HAP-1 (cell line): ENCODE measurements at regions not wholly inside any gene's neighbourhood (a gene's known extent, or its start where the extent isn't known, plus 50 kb on each side); places are given as distances from the start of the nearest gene placed in this dataset.
"Not testable (repeated sequence)": the region's sequence is repeated elsewhere in the genome, so short reads cannot be mapped to it uniquely, and the experiment has no call there.

Experiments
- DNase-seq, 2 experiments: peaks; one replicate each; pipeline ENCODE4 v3.0.0-alpha.2; 2016 to 2020; ENCODE audit warnings: low spot score in 2 of 2
- H3K27me3 ChIP-seq: fragments of 250-450 bp; sonication (Bioruptor Pico); 2 replicates; pipeline ENCODE4 v1.5.1; 2020; ENCODE audit warnings: low read depth, mild to moderate bottlenecking, moderate library complexity
- H3K36me3 ChIP-seq: fragments of 250-450 bp; sonication (Bioruptor Pico); replicated peaks from 2 replicates; pipeline ENCODE4 v1.5.1; 2020; ENCODE audit warnings: mild to moderate bottlenecking
- H3K4me1 ChIP-seq: fragments of 250-450 bp; sonication (Bioruptor Pico); 2 replicates; pipeline ENCODE4 v1.5.1; 2020; ENCODE audit warnings: mild to moderate bottlenecking
- H3K4me3 ChIP-seq: fragments of 250-450 bp; sonication (Bioruptor Pico); 2 replicates; pipeline ENCODE4 v1.5.1; 2020; ENCODE audit warnings: mild to moderate bottlenecking, moderate library complexity
- H3K9me3 ChIP-seq: fragments of 250-450 bp; sonication (Bioruptor Pico); 2 replicates; pipeline ENCODE4 v1.5.1; 2020; ENCODE audit warnings: mild to moderate bottlenecking, moderate library complexity
- in situ Hi-C: fragments of 300-500 bp; cut with MboI; formaldehyde crosslinking; loops from 3 replicates; pipeline ENCODE4 v1.14.3; 2020; ENCODE audit warnings: low sequenced_read_pairs, inconsistent platforms, mixed read lengths

GRCh38 chr1:80533775-80534334 is 1266.9 kb upstream of the ADGRL2 start:
- Histone ChIP-seq H3K4me1 (peaks cover 19% of the 10 kb centered on the region), H3K4me3 (no peak overlapping the region), H3K36me3 (no peaks in the 10 kb centered on the region), H3K9me3 (no peaks in the 10 kb centered on the region), H3K27me3 (no peaks in the 10 kb centered on the region)
- in situ Hi-C loops, result no loop called here
- DNase-seq, result peak; percentile 25 to 52

- peaks cover 19% of the 10 kb centered on the region for H3K4me1 ChIP-seq
- no peaks in the 10 kb centered on the region for H3K36me3 ChIP-seq
- H3K27me3 ChIP-seq, result no peaks in the 10 kb centered on the region
- no peak overlapping the region for H3K4me3 ChIP-seq
- in situ Hi-C loops, result no loop called here
- H3K9me3 ChIP-seq, result no peaks in the 10 kb centered on the region
- no peak for DNase-seq
Measured at GRCh38 chr1:80533093-80533492, 1267.6 kb upstream of the ADGRL2 start.

DNA sequence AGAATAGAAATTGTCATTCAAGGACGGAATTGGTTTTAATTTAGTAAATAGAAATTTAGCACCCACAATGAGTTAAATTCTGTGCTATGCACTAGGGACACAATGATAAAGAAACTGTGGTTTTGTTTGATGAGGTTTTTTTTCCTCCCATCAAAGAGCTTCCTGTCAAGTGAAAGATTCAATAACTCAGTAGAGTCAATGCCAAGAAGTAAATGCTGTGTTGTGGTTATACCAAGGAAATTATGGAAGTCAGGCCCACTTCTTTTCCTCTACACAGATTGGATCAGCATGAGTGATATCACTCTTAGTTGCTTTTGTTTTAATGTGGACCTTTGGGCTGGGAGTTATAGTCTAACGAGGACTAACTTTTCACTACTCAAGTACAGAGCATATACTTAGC is 1269.6 kb upstream of the ADGRL2 start:
- H3K27me3 ChIP-seq, result no peaks in the 10 kb centered on the region
- no peak overlapping the region for H3K4me3 ChIP-seq
- peaks cover 19% of the 10 kb centered on the region for H3K4me1 ChIP-seq
- no peaks in the 10 kb centered on the region for H3K9me3 ChIP-seq
- in situ Hi-C loops, result no loop called here
- DNase-seq, result no peak
- no peaks in the 10 kb centered on the region for H3K36me3 ChIP-seq

DNA sequence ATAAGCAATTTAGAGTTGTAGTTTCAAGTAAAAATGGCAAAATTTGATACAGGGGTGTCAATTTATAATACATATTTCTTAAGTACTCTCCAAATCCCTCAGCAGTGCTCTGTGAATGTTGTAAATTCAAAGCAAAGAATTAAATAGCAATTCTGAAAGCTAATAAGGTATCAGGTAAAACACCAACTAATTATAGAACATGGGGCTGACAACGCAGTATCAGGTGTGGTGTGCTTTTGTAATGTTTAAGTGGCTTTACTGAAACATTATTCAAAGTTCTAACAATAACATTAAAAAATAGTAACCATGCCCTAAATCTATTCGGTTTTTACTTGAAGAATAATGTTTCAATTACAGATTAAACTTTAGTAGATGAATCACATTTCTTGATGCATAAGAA is 1271.2 kb upstream of the ADGRL2 start:
- DNase-seq, result no peak
- no peaks in the 10 kb centered on the region for H3K27me3 ChIP-seq
- H3K4me3 ChIP-seq, result no peak overlapping the region
- peaks cover 16% of the 10 kb centered on the region for H3K4me1 ChIP-seq
- in situ Hi-C loops, result no loop called here
- H3K9me3 ChIP-seq, result no peaks in the 10 kb centered on the region
- H3K36me3 ChIP-seq, result no peaks in the 10 kb centered on the region

DNA sequence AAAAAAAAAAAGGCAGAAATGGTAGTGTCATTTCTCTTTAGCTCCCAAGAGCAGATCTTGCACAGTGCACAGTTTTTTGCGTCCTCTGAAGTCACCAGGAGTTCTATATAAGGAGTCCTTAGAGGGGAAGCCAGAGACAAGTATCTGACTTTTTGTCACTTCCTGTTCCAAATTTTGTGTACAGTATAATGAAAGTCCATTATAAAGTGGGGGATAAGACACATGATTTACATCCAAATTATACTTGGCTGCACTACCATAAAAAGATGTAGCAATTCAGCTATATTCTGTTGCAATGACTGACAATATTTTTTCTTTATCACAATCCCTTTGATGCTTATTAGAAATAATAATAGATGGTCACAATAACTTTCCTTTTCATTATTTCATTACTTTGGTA is 1276.9 kb upstream of the ADGRL2 start:
- H3K4me1 ChIP-seq, result no peaks in the 10 kb centered on the region
- H3K36me3 ChIP-seq, result no peaks in the 10 kb centered on the region
- no peak for DNase-seq
- H3K9me3 ChIP-seq, result no peaks in the 10 kb centered on the region
- in situ Hi-C loops, result no loop called here
- H3K27me3 ChIP-seq, result no peaks in the 10 kb centered on the region
- no peak overlapping the region for H3K4me3 ChIP-seq

DNA sequence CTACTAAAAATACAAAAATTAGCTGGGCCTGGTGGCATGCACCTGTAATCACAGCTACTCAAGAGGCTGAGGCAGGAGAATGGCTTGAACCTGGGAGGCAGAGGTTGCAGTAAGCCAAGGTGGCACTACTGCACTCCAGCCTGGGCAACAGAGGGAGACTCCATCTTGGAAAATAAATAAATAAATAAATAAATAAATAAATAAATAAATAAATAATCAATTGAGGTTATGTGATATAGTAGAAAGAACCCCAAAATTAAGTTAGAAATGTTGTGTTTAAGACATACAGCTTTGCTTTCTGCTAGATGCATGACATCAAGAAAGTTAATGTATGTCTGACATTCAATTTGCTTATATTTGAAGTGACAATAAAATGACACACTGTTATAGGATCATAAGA is 1277.7 kb upstream of the ADGRL2 start:
- in situ Hi-C loops, H3K27me3 ChIP-seq, DNase-seq, H3K36me3 ChIP-seq, H3K4me3 ChIP-seq, H3K4me1 ChIP-seq, H3K9me3 ChIP-seq: not testable (repeated sequence)

DNA sequence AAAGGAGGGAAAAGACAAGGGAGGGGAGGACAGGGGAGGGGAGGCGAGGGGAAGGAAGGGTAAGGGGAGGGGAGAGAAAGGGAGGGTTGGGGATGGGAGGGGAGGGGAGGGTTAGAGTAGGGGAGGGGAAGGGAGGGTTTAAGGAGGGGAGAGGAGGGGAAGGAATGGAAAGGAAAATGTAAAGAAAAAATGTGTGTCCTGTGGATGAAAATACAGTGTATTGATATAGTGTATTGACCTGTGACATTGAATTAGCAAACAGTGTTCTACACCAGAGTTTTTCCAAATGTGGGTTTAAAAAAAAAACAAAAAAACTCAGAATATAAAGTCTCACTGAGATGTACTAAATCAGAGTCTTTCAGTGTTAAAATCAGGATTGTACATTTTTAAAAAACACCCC is 1279.8 kb upstream of the ADGRL2 start:
- no peak overlapping the region for H3K4me3 ChIP-seq
- no peak for DNase-seq
- H3K9me3 ChIP-seq, result no peaks in the 10 kb centered on the region
- H3K36me3 ChIP-seq, result no peaks in the 10 kb centered on the region
- H3K4me1 ChIP-seq, result no peaks in the 10 kb centered on the region
- in situ Hi-C loops, result no loop called here
- H3K27me3 ChIP-seq, result no peaks in the 10 kb centered on the region

- no peak for DNase-seq
- H3K36me3 ChIP-seq, result no peaks in the 10 kb centered on the region
- no peaks in the 10 kb centered on the region for H3K27me3 ChIP-seq
- in situ Hi-C loops, result no loop called here
- no peaks in the 10 kb centered on the region for H3K9me3 ChIP-seq
- H3K4me3 ChIP-seq, result no peak overlapping the region
- no peaks in the 10 kb centered on the region for H3K4me1 ChIP-seq
Measured at GRCh38 chr1:80517062-80517461, 1283.7 kb upstream of the ADGRL2 start.

DNA sequence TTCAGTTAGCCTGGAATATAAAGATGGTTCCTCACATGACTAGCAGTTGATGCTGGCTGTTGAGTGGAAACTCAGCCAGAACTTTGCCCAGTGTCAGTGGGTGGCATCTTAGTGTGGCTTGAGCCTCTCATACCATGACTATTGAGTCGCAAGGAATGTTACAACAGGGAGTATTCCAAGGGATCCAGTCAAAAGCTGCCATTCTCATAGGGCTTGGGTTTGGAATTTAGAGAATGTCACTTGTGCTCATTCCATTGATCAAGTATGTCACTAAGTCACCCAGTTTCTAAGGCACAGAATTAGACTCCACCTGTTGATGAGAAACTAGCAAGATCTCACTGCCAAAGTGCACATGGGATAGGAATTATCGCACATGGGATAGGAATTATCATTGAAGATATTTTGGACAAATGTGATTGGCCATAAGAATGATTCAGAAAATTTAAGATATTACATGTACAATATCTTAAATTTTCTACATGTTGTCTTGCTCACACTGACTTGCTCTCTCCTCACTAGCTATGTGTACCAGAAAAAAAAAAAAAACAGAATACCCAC is 1290.7 kb upstream of the ADGRL2 start:
- Histone ChIP-seq H3K4me3 (no peak overlapping the region), H3K36me3 (no peaks in the 10 kb centered on the region), H3K27me3 (no peaks in the 10 kb centered on the region), H3K4me1 (no peaks in the 10 kb centered on the region), H3K9me3 (no peaks in the 10 kb centered on the region)
- in situ Hi-C loops, result no loop called here
- DNase-seq, result no peak

- DNase-seq, result peak; percentile 26 to 50
- Histone ChIP-seq H3K4me3 (no peak overlapping the region), H3K27me3 (no peaks in the 10 kb centered on the region), H3K4me1 (no peaks in the 10 kb centered on the region), H3K9me3 (no peaks in the 10 kb centered on the region), H3K36me3 (no peaks in the 10 kb centered on the region)
- in situ Hi-C loops, result no loop called here
Measured at GRCh38 chr1:80506216-80506615, 1294.5 kb upstream of the ADGRL2 start.

DNA sequence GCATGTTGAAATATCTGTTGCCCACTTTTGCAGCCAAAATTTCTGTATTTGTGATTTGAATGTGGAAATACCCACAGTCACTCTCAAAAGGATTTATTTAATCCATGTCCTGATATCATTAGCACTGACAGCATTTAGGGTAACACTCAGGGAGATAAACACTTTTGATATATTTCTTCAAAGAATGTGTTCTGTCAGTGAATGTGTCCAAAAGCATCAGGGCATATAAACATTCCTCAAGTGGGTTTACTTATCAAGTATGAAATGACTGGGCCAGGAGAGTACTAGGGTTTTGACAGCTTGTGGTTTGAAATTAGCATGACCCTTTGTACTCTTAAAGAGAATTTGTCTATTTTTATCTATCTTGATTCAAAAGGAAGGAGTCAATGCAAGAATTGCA is 1302.1 kb upstream of the ADGRL2 start:
- no peak for DNase-seq
- Histone ChIP-seq H3K36me3 (no peaks in the 10 kb centered on the region), H3K4me1 (no peaks in the 10 kb centered on the region), H3K9me3 (no peaks in the 10 kb centered on the region), H3K4me3 (no peak overlapping the region), H3K27me3 (no peaks in the 10 kb centered on the region)
- in situ Hi-C loops, result no loop called here

DNA sequence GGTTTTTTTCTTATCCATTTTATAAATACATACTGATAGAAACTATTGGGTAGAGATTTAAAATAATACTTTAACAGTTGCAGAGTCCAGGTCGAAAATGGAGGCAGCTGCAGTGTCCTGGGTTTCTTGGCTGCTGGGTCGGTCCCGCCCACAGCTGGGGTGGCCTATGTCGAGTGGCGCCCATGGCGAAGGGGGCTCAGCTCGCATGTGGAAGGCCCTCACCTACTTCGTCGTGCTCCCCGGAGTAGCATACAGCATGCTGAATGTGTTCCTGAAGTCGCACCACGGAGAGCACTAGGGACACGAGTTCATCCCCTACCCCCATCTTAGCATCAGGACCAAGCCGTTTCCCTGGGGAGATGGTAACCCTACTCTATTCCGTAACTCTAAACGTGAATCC is 1304.9 kb upstream of the ADGRL2 start:
- Histone ChIP-seq H3K4me1 (no peaks in the 10 kb centered on the region), H3K4me3 (no peak overlapping the region), H3K36me3 (no peaks in the 10 kb centered on the region), H3K9me3 (no peaks in the 10 kb centered on the region), H3K27me3 (no peaks in the 10 kb centered on the region)
- in situ Hi-C loops, result no loop called here
- DNase-seq, result no peak

- no peaks in the 10 kb centered on the region for H3K4me1 ChIP-seq
- H3K27me3 ChIP-seq, result no peaks in the 10 kb centered on the region
- H3K9me3 ChIP-seq, result no peaks in the 10 kb centered on the region
- DNase-seq, result no peak
- H3K36me3 ChIP-seq, result no peaks in the 10 kb centered on the region
- in situ Hi-C loops, result no loop called here
- no peak overlapping the region for H3K4me3 ChIP-seq
Measured at GRCh38 chr1:80472145-80472544, 1328.6 kb upstream of the ADGRL2 start.

DNA sequence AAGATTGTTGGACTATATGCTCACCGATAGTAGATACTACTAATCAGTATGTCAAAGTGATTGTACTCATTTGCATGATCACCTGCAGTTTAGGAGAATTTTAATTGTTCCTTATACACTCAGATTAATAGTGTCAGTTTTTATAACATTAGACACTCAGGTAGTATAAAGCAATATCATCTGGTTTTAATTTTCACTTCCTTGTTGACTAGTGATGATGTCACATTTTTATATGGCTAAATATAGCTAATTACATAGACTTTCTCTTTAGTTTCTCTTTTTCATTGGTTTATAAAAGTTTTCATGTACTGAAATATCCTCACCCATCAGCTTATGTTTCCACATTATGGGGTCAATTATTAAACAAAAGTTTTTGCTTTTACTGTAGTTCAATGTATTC is 1332.4 kb upstream of the ADGRL2 start:
- Histone ChIP-seq H3K36me3 (no peaks in the 10 kb centered on the region), H3K4me3 (no peak overlapping the region), H3K27me3 (no peaks in the 10 kb centered on the region), H3K9me3 (no peaks in the 10 kb centered on the region), H3K4me1 (no peaks in the 10 kb centered on the region)
- in situ Hi-C loops, result no loop called here
- no peak for DNase-seq

DNA sequence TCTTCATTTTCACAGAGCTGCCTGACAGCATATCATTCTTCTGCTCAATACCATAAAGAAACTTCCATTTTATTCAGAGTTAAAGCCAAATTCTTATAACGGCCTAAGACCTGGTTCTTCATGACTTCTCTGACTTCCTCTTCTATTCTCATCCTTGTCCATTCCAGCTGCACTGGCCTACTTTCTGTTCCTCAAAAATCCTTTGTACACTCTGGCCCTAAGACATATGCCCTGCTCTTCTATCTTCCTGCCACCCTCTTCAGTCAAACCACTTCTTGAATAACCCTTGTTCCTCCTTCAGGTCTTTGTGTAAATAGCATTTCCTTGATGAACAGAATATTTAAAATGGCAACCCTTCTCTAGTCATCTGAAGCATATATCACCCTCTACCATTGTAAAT is 1338.7 kb upstream of the ADGRL2 start:
- peaks cover 6% of the 10 kb centered on the region for H3K4me1 ChIP-seq
- no peaks in the 10 kb centered on the region for H3K36me3 ChIP-seq
- H3K9me3 ChIP-seq, result no peaks in the 10 kb centered on the region
- DNase-seq, result no peak
- in situ Hi-C loops, result no loop called here
- no peak overlapping the region for H3K4me3 ChIP-seq
- no peaks in the 10 kb centered on the region for H3K27me3 ChIP-seq
